ENCODE measurements at regions not wholly inside any gene's neighbourhood (a gene's known extent, or its start where the extent isn't known, plus 50 kb on each side); places are given as distances from the start of the nearest gene placed in this dataset.
A peak's percentile ranks its signal among the peaks of the same experiment; 100 is the strongest.

GRCh38 chr4:96326846-96327245, 487.0 kb downstream of the PDHA2 start:
- no peak overlapping the region for H3K27ac ChIP-seq
- TF ChIP-seq ZFX (IDR thresholded peaks at IDR 0.05; ENCODE audit: borderline replicate concordance): no peak
- TF ChIP-seq, protein P1, sequence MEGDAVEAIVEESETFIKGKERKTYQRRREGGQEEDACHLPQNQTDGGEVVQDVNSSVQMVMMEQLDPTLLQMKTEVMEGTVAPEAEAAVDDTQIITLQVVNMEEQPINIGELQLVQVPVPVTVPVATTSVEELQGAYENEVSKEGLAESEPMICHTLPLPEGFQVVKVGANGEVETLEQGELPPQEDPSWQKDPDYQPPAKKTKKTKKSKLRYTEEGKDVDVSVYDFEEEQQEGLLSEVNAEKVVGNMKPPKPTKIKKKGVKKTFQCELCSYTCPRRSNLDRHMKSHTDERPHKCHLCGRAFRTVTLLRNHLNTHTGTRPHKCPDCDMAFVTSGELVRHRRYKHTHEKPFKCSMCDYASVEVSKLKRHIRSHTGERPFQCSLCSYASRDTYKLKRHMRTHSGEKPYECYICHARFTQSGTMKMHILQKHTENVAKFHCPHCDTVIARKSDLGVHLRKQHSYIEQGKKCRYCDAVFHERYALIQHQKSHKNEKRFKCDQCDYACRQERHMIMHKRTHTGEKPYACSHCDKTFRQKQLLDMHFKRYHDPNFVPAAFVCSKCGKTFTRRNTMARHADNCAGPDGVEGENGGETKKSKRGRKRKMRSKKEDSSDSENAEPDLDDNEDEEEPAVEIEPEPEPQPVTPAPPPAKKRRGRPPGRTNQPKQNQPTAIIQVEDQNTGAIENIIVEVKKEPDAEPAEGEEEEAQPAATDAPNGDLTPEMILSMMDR (IDR thresholded peaks at IDR 0.05): no peak

GRCh38 chr4:96342196-96342595, 502.3 kb downstream of the PDHA2 start:
- TF ChIP-seq ZFX (IDR thresholded peaks at IDR 0.05; ENCODE audit: borderline replicate concordance): no peak
- TF ChIP-seq, protein P1 (IDR thresholded peaks at IDR 0.05): no peak
- H3K27ac ChIP-seq: no peak overlapping the region

GRCh38 chr4:96342790-96343455, 503.0 kb downstream of the PDHA2 start:
- TF ChIP-seq, protein P1 (IDR thresholded peaks at IDR 0.05): no peak
- TF ChIP-seq ZFX (IDR thresholded peaks at IDR 0.05; ENCODE audit: borderline replicate concordance): no peak
- no peak overlapping the region for H3K27ac ChIP-seq

- TF ChIP-seq, protein P1 (IDR thresholded peaks at IDR 0.05): no peak
- TF ChIP-seq ZFX (IDR thresholded peaks at IDR 0.05; ENCODE audit: borderline replicate concordance): no peak
- H3K27ac ChIP-seq: no peak overlapping the region
Observed at GRCh38 chr4:96343836-96344235, 503.9 kb downstream of the PDHA2 start.

- TF ChIP-seq, protein P1 (IDR thresholded peaks at IDR 0.05): no peak
- TF ChIP-seq ZFX (IDR thresholded peaks at IDR 0.05; ENCODE audit: borderline replicate concordance): no peak
Observed at GRCh38 chr4:96347582-96347981, 507.7 kb downstream of the PDHA2 start.

DNA sequence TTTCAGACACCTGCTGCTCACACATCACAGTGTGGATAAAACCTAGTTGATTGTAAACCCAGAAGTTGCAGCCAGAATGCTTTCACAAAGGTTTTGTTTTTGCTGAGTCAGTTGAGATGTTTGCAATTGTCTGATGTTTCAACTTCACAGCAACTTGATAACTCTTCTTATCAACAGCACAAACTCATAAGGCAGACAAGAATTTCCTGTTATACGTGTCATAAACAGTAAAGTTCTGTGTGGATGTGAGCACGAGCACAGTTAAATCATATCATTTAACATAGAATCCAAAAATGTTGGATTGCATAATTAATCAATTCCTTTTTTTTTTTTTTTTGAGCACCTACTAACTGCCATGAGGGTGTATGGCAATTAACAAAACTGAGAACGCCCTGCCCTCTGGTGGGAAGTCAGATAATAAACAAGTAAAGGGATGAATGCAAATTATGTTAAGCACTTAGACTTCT, 512.2 kb downstream of the PDHA2 start:
- TF ChIP-seq, protein P1 (IDR thresholded peaks at IDR 0.05): peak; percentile 71
- TF ChIP-seq ZFX (IDR thresholded peaks at IDR 0.05; ENCODE audit: borderline replicate concordance): no peak
- no peak overlapping the region for H3K27ac ChIP-seq

More at GRCh38 chr4:96347582-96347981, 507.7 kb downstream of the PDHA2 start:
- H3K27ac ChIP-seq: no peak overlapping the region

DNA sequence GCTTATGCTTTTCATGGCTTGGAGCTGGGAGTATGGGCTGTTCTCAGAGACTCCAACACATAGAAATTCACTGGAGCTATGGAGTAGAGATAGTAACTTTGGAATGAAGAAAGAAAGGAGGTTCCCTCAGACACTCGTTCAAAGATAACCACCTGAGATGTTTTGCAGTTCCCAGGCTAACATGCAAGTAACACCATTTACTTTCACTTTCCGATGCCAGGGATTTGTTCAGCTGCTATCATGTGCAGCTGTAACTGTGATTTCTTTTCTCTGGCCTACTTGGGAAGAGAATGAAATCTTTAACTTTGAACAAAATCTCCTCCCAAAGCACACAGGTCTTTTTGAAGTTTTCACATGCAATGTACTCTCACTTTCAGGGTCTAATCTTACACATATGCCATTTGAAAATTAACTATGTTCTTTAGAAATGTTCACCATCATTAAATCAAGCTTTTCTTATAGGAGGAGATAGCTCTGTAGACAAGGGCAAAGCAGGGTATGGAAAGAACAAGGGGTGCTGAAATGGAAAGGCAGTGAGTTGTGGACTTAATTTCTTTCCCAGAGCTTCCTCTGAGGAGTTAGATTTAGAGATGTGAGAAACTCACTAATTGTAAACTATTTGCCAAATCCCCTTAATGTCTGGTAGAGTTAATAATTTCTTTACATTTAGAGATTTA, 514.3 kb downstream of the PDHA2 start:
- TF ChIP-seq, protein P1 (IDR thresholded peaks at IDR 0.05): no peak
- TF ChIP-seq ZFX (IDR thresholded peaks at IDR 0.05; ENCODE audit: borderline replicate concordance): no peak
- H3K27ac ChIP-seq: no peak overlapping the region

All from 22Rv1 (cell line).